ENCODE measurements at regions not wholly inside any gene's neighbourhood (a gene's known extent, or its start where the extent isn't known, plus 50 kb on each side); places are given as distances from the start of the nearest gene placed in this dataset.

GRCh38 chr2:240220371-240220770 is 79.9 kb upstream of the OTOS start:
- no peak for DNase-seq (ENCODE audit: low spot score)
- TF ChIP-seq CTCF (IDR thresholded peaks at IDR 0.05; ENCODE audit: extremely low read depth, missing control alignments): no peak

GRCh38 chr2:240223631-240224030 is 83.2 kb upstream of the OTOS start:
- no peak for TF ChIP-seq CTCF (IDR thresholded peaks at IDR 0.05; ENCODE audit: extremely low read depth, missing control alignments)
- DNase-seq (ENCODE audit: low spot score): no peak

DNA sequence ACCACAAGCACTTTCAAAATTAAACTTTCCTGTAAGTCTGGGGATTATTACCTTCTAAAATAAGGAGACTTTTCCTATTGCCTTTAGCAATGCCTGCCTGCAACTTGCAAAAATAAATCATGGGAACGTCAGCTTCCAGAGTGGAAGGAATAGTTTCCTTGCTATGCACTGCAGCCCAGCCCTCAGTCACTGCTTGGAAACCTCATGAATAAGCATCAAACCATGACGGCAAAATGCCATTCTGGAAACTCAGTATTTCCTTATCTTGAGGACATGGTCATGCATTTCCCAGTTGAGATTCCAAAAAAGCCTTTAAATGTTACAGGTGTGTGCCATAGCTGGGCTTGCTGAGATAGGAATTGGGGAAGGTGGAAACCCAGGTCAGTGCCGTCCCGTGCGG is 84.2 kb upstream of the OTOS start:
- TF ChIP-seq CTCF (IDR thresholded peaks at IDR 0.05; ENCODE audit: extremely low read depth, missing control alignments): no peak
- DNase-seq (ENCODE audit: low spot score): no peak

DNA sequence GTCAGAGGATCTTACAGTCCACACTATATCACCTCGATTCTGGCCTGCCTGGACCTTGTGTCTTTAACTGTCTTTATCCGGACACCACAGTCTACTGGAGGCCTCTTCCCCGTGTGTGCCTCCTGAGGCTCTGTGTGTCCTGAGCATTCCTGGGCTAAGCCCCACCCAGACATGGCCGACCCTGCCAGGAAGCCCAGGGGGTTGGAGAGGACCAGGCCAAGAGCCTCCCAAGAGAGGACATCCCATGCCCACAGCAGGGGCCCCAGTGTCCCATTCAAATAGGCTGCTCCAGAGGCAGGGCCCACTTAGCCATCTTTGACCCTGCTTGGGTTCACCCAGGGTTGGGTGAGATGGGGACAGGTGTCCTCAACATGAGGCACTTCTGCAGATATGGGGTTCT is 84.7 kb upstream of the OTOS start:
- no peak for DNase-seq (ENCODE audit: low spot score)
- TF ChIP-seq CTCF (IDR thresholded peaks at IDR 0.05; ENCODE audit: extremely low read depth, missing control alignments): no peak

GRCh38 chr2:240225660-240226475 is 85.4 kb upstream of the OTOS start:
- TF ChIP-seq CTCF (IDR thresholded peaks at IDR 0.05; ENCODE audit: extremely low read depth, missing control alignments): no peak
- DNase-seq (ENCODE audit: low spot score): no peak

DNA sequence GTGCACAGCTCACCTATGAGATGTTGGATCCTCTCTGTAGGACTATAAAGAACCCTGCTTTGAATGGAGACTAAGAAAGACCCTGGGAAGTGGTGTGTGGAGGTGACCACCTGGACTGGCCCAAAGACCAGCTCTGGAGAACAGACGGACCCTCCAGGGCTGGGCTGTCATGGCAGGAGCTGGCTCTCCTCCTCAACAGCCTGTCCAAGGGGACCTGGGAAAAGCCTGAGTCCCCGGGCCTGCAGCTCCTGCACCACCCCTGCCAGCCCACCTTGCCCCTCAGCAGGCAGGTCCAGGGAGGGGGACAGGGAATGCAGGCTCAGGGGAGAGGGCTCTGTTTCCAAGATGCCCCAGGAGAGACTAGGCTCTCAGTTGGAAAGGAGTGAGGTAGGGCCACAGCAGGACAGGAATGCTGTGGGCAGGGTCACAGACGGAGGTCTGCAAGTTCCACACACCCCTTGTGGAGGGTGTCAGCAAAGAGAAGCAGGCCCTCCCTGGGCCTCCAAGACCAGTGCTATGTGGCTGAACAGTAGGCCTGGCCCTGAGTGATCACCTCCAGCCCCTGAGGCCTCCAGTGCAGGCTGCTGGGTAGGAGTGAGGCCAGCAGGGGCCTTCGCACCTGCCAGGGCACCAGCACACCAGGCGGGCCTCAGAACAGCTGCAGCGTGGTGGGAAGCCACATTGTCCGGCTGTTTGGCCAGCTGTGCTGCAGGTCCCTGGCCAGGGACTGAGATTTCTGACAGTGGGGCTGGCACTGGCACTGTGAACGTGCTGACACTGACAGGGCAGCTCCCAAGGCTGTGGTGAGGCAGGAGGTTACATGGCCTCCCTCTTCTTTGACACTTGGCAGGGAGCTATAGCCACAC is 86.4 kb upstream of the OTOS start:
- DNase-seq (ENCODE audit: low spot score): no peak
- no peak for TF ChIP-seq CTCF (IDR thresholded peaks at IDR 0.05; ENCODE audit: extremely low read depth, missing control alignments)
